ENCODE measurements at regions not wholly inside any gene's neighbourhood (a gene's known extent, or its start where the extent isn't known, plus 50 kb on each side); places are given as distances from the start of the nearest gene placed in this dataset.

DNA sequence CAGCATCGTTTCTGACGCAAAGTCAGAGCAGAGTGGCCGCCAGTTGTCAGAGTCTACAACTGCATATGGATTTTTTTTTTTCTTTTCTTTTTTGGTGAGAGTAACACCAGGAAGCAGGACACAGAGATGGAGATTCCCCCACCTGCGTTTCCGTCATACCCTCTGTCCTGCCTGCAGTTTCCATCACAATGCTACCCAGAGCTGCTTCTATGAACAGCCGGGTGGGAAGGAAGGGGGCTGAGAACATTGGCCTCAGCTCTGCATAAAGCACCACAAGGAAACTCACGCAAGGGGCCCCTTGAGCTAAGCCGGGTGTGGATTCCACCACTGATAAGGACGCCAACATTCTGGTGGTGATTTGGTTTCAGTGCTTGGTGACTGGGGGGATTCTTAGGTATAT is 183.5 kb upstream of the AFDN start:
- no peak for DNase-seq (ENCODE audit: low spot score)

GRCh38 chr6:167643716-167644115 is 183.0 kb upstream of the AFDN start:
- no peak for DNase-seq (ENCODE audit: low spot score)

GRCh38 chr6:167644412-167645132 is 182.1 kb upstream of the AFDN start:
- DNase-seq (ENCODE audit: low spot score) = no peak

- no peak for DNase-seq (ENCODE audit: low spot score)
Observed at GRCh38 chr6:167645368-167645767, 181.3 kb upstream of the AFDN start.

- DNase-seq (ENCODE audit: low spot score) = no peak
Observed at GRCh38 chr6:167647306-167647705, 179.4 kb upstream of the AFDN start.

- no peak for DNase-seq (ENCODE audit: low spot score)
Observed at GRCh38 chr6:167647737-167648470, 178.8 kb upstream of the AFDN start.

DNA sequence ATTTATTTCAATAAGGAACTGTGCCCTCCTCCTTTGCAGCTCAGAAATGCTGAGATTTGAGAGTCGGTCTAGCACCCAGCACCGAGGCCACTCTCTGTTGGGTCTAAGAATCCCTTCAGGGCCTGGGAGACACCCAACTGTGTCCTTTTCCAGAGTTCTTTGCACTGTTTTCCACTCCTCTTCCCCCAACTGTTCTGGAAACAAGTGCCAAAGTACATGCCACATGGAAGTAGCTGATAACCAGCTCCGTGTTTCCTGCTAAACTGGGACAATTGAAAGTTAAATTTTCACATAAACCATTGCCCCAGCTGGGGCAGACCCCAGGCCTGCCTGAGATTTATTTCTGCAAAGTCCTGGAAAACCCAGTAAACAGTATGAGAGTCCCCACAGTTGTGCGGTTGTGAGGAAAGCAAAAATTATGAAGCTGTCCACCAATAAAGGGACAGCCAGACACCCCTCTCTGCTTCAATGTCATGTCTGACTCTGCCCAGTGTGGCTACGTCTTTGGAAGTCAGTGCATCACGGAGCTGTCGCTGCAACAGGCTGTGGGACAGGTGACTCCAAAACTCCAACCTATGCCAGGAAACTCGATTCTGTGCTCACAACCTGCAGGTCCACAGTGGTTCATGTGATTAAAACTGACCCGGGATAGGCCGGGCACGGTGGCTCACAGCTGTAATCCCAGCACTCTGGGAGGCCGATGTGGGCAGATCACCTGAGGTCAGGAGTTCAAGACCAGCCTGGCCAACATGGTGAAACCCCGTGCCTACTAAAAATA is 178.0 kb upstream of the AFDN start:
- DNase-seq (ENCODE audit: low spot score) = no peak

GRCh38 chr6:167649476-167649875 is 177.2 kb upstream of the AFDN start:
- no peak for DNase-seq (ENCODE audit: low spot score)

- no peak for DNase-seq (ENCODE audit: low spot score)
Observed at GRCh38 chr6:167650730-167651317, 175.9 kb upstream of the AFDN start.

GRCh38 chr6:167651318-167652041 is 175.2 kb upstream of the AFDN start:
- DNase-seq (ENCODE audit: low spot score) = no peak

- DNase-seq (ENCODE audit: low spot score) = no peak
Observed at GRCh38 chr6:167652042-167652700, 174.5 kb upstream of the AFDN start.

DNA sequence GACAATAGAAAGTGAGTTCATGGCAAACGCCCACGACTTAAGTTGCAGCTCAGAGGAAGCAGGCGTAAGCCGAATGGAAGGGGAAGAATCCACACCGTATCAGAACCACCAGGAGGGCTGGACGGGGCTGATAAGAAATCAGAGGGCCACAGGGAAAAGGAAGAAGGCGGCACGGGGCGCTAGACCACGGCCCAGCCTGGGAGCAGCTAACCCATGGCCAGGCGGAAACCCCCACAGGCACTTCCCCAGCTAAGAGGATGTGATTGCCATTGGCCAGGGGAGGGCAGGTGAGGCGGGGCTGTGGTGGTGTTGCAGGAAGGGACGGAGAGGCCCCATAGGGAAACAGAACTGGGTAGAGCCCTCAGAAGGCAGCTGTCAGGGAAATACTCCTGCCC is 174.0 kb upstream of the AFDN start:
- no peak for DNase-seq (ENCODE audit: low spot score)

GRCh38 chr6:167653561-167653960 is 173.2 kb upstream of the AFDN start:
- no peak for DNase-seq (ENCODE audit: low spot score)

GRCh38 chr6:167654389-167654788 is 172.3 kb upstream of the AFDN start:
- DNase-seq (ENCODE audit: low spot score) = no peak

GRCh38 chr6:167655174-167655821 is 171.4 kb upstream of the AFDN start:
- no peak for DNase-seq (ENCODE audit: low spot score)

DNA sequence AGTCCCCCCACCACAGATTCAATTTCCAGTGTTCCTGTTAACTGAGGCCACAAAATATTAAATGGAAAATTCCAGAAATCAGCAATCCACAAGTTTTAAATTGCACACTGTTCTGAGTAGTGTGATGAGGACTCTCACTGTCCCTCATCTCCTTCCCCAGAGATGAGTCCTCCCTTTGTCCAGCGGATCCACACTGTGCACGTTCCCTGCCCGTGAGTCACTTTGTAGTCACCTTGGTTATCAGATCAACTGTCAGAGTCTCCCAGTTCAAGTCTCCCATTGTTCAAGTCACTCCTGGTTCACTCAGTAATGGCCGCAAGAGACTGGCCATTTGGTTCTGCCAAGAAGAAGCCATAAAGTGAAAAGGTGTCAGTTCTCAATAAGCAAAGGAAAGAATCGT is 168.6 kb upstream of the AFDN start:
- no peak for DNase-seq (ENCODE audit: low spot score)

GRCh38 chr6:167659046-167659445 is 167.7 kb upstream of the AFDN start:
- DNase-seq (ENCODE audit: low spot score) = no peak

DNA sequence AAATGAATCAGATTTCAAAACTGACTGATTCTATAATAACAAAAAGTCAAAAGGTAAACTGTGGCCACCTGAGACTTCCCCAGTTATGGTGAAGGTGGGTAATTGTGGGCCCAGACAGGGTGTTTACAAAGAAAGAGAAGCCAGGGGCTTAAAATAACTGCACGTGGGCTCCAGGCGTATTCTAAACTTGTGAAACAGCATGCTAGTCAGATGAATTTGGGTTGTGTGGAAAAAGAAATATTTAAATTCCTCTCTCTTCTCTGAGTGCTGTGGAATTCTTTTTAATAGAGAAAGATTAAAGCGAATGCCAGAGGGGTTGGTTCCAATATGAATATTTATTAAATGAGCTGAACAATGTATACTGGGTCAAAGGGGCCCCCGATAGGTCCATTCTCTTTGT is 166.3 kb upstream of the AFDN start:
- DNase-seq (ENCODE audit: low spot score) = no peak

GRCh38 chr6:167660944-167661551 is 165.7 kb upstream of the AFDN start:
- DNase-seq (ENCODE audit: low spot score) = no peak

- no peak for DNase-seq (ENCODE audit: low spot score)
Observed at GRCh38 chr6:167661552-167662044, 165.1 kb upstream of the AFDN start.
